PC-3 (cell line): ENCODE measurements at regions not wholly inside any gene's neighbourhood (a gene's known extent, or its start where the extent isn't known, plus 50 kb on each side); places are given as distances from the start of the nearest gene placed in this dataset.
"Not testable (repeated sequence)": the region's sequence is repeated elsewhere in the genome, so short reads cannot be mapped to it uniquely, and the experiment has no call there.

Experiments used
- EZH2 ChIP-seq: fragments of 300-600 bp; sonication (generic); IDR thresholded peaks from one replicate; pipeline ENCODE4 v1.6.1; 2017; ENCODE audit warnings: antibody characterized with exemption, mild to moderate bottlenecking, low read length; ENCODE audit not compliant: unreplicated experiment
- TF ChIP-seq, protein P1 (sequence below): fragments of 300-600 bp; sonication (generic); conservative IDR thresholded peaks from 2 replicates; pipeline ENCODE4 v1.5.1; 2017; ENCODE audit warnings: antibody characterized with exemption, low read depth, mild to moderate bottlenecking, low read length

- TF ChIP-seq, protein P1, sequence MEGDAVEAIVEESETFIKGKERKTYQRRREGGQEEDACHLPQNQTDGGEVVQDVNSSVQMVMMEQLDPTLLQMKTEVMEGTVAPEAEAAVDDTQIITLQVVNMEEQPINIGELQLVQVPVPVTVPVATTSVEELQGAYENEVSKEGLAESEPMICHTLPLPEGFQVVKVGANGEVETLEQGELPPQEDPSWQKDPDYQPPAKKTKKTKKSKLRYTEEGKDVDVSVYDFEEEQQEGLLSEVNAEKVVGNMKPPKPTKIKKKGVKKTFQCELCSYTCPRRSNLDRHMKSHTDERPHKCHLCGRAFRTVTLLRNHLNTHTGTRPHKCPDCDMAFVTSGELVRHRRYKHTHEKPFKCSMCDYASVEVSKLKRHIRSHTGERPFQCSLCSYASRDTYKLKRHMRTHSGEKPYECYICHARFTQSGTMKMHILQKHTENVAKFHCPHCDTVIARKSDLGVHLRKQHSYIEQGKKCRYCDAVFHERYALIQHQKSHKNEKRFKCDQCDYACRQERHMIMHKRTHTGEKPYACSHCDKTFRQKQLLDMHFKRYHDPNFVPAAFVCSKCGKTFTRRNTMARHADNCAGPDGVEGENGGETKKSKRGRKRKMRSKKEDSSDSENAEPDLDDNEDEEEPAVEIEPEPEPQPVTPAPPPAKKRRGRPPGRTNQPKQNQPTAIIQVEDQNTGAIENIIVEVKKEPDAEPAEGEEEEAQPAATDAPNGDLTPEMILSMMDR: not testable (repeated sequence)
- not testable (repeated sequence) for TF ChIP-seq EZH2
Measured at GRCh38 chr9:66736686-66737085, 163.8 kb upstream of the ZNF658 start.
